Transverse colon (tissue), 4 donors: ENCODE measurements at regions not wholly inside any gene's neighbourhood (a gene's known extent, or its start where the extent isn't known, plus 50 kb on each side); places are given as distances from the start of the nearest gene placed in this dataset.
A peak's percentile ranks its signal among the peaks of the same experiment; 100 is the strongest.

ENCODE experiments used
- DNase-seq: peaks from one replicate; pipeline ENCODE4 v3.0.0-alpha.2; 2019
- H3K27ac ChIP-seq, 4 donors: fragments of 200-600 bp; sonication (generic); 2 replicates each; pipeline ENCODE4 v1.5.1; 2016 to 2018; ENCODE audit warnings: inconsistent platforms in 4 of 4
- H3K27me3 ChIP-seq: fragments of 200-600 bp; sonication (generic); 2 replicates; pipeline ENCODE4 v1.5.1; 2017; ENCODE audit warnings: inconsistent platforms
- H3K36me3 ChIP-seq, 4 donors: fragments of 200-600 bp; sonication (generic); 2 replicates each; pipeline ENCODE4 v1.5.1; 2017 to 2019; ENCODE audit warnings: inconsistent platforms in 4 of 4
- H3K4me1 ChIP-seq, 4 donors: fragments of 200-600 bp; sonication (generic); 2 replicates each; pipeline ENCODE4 v1.5.1; 2017 to 2020; ENCODE audit warnings: inconsistent platforms in 4 of 4
- H3K4me3 ChIP-seq, 4 donors: fragments of 200-600 bp; sonication (generic); 1 replicate in 1 of 4; 2 replicates in 3 of 4; pipeline versions ENCODE4 v1.5.1 to v1.6.1; 2017 to 2019; ENCODE audit warnings: inconsistent platforms in 4 of 4
- H3K9me3 ChIP-seq, 2 donors: fragments of 200-600 bp; sonication (generic); 2 replicates each; pipeline ENCODE4 v1.5.1; 2017 to 2019; ENCODE audit warnings: inconsistent platforms in 2 of 2
- CTCF ChIP-seq, 5 experiments: fragments of 200-600 bp in 3 of 5; fragments of 450-650 bp in 2 of 5; sonication (generic) in 3 of 5; IDR thresholded peaks; 1 replicate in 2 of 5; 2 replicates in 3 of 5; pipeline ENCODE4 v1.5.1; 2016 to 2017; ENCODE audit warnings: antibody characterized with exemption in 5 of 5, inconsistent platforms in 3 of 5, mild to moderate bottlenecking in 2 of 5, moderate library complexity in 1 of 5
- EP300 ChIP-seq: sonication (generic); formaldehyde crosslinking; IDR thresholded peaks from one replicate; pipeline ENCODE4 v1.6.1; 2017; ENCODE audit warnings: antibody characterized with exemption, low read depth
- POLR2A ChIP-seq: fragments of 450-650 bp; IDR thresholded peaks from one replicate; pipeline ENCODE4 v1.6.1; 2016; ENCODE audit warnings: antibody characterized with exemption, mild to moderate bottlenecking, moderate library complexity
- POLR2AphosphoS5 ChIP-seq, 3 donors: sonication (generic); formaldehyde crosslinking; IDR thresholded peaks; one replicate each; pipeline ENCODE4 v1.6.1; 2016; ENCODE audit warnings: antibody characterized with exemption in 3 of 3
- WGBS, 2 donors: methylation state at CpG; one replicate each; pipeline ENCODE4 v1.1.5; 2018; ENCODE audit warnings: low coverage in 1 of 2; 5-methylcytosine and 5-hydroxymethylcytosine counted together
- in situ Hi-C, 4 donors: fragments of 200-750 bp; cut with MboI; loops; one replicate each; pipeline versions ENCODE4 v1.15.0 to v1.15.1; 2017; ENCODE audit warnings: low sequenced_read_pairs in 3 of 4, low pct_ligation_motif_present in 1 of 4, low pct_unique_long_range_greater_than_20kb in 1 of 4
- intact Hi-C: fragments of 100-400 bp; cut with DNase I; formaldehyde crosslinking; loops from one replicate; pipeline ENCODE4 v1.15.1; 2023; ENCODE audit warnings: low total_unique reads

DNA sequence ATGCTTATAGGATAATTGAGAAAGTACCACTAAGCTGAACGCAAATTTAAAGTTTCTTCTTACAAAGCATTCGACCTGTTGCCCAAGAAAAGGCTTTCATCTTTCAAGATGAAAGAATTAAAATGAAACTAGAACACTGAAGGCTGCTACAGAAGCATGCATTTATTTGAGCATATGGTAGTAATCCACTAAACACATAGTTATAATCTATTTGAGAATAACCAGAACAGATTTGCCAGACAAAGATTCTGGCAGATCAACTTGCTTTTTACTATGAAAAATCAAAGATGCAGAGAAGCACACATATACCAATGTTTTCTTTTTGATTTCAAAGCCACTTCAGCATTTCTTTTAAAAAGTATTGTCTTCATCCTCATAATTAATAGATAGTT lies 412.2 kb downstream of the UTRN start:
- Histone ChIP-seq H3K36me3 (no peaks in the 10 kb centered on the region), H3K27ac (peak overlapping the region in 2 of 4 donors; percentile 4 to 43), H3K9me3 (peaks cover 0 to 4% of the 10 kb centered on the region in 2 donors), H3K27me3 (no peaks in the 10 kb centered on the region), H3K4me1 (peaks cover 3 to 28% (median 20%) of the 10 kb centered on the region in 4 donors), H3K4me3 (no peak overlapping the region)
- DNase-seq, result no peak
- in situ Hi-C loops (no loop called here), intact Hi-C loops (no loop called here)
- no peak for TF ChIP-seq EP300
- no peak for TF ChIP-seq POLR2A
- no peak for TF ChIP-seq CTCF (IDR thresholded peaks at IDR 0.05)
- TF ChIP-seq POLR2AphosphoS5 (IDR thresholded peaks at IDR 0.05), result no peak
- WGBS, 2 donors, result 32 to 41% methylated on average over 2 of the region's 2 CpGs

- no peak for TF ChIP-seq POLR2A
- TF ChIP-seq CTCF (IDR thresholded peaks at IDR 0.05), result no peak
- DNase-seq, result no peak
- H3K27me3 ChIP-seq, result no peaks in the 10 kb centered on the region
- peaks cover 3 to 28% (median 20%) of the 10 kb centered on the region in 4 donors for H3K4me1 ChIP-seq
- H3K36me3 ChIP-seq, result no peaks in the 10 kb centered on the region
- 46 to 55% methylated on average over 3 of the region's 3 CpGs for WGBS, 2 donors
- in situ Hi-C loops (no loop called here), intact Hi-C loops (no loop called here)
- H3K9me3 ChIP-seq, result peaks cover 0 to 1% of the 10 kb centered on the region in 2 donors
- peak overlapping the region in 1 of 4 donors; percentile 43 for H3K27ac ChIP-seq
- H3K4me3 ChIP-seq, result no peak overlapping the region
Measured at GRCh38 chr6:144697801-144698200, 412.7 kb downstream of the UTRN start.

DNA sequence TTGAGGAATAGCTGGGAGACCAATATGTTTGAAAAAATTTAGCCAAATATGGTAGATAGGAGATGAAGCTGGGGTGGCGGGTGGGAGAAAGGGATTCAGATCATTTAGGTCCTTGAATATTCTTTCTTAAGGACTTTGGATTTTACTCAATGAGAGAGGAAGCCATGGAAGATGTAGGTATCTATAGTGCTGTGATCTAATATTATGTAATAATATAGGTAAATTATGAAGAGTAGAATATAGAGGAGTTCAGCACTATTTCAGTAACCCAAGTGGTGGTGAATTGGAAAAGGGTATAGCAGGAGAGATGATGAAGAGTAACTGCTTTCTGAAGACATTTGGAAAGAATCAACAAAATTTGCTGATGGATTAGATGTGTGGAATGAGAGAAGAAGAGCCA lies 417.6 kb downstream of the UTRN start:
- WGBS, 2 donors, result 98 to 100% methylated on average over 1 of the region's 1 CpG
- no peak overlapping the region for H3K27ac ChIP-seq
- H3K36me3 ChIP-seq, result peaks cover 0 to 5% (median 0%) of the 10 kb centered on the region in 4 donors
- DNase-seq, result no peak
- intact Hi-C loops, result no loop called here
- H3K4me1 ChIP-seq, result peaks cover 0 to 5% (median 1%) of the 10 kb centered on the region in 4 donors
- in situ Hi-C loops, result no loop called here
- no peaks in the 10 kb centered on the region for H3K27me3 ChIP-seq
- TF ChIP-seq POLR2AphosphoS5 (IDR thresholded peaks at IDR 0.05) (no peak), POLR2A (no peak), EP300 (no peak), CTCF (IDR thresholded peaks at IDR 0.05) (no peak)
- H3K4me3 ChIP-seq, result no peak overlapping the region
- H3K9me3 ChIP-seq, result no peaks in the 10 kb centered on the region

GRCh38 chr6:144710207-144710606 lies 425.1 kb downstream of the UTRN start:
- no peak for DNase-seq
- TF ChIP-seq CTCF (IDR thresholded peaks at IDR 0.05), result no peak
- Histone ChIP-seq H3K4me1 (peaks cover 0 to 16% (median 3%) of the 10 kb centered on the region in 4 donors), H3K36me3 (peaks cover 0 to 5% (median 0%) of the 10 kb centered on the region in 4 donors), H3K4me3 (no peak overlapping the region), H3K9me3 (no peaks in the 10 kb centered on the region), H3K27ac (no peak overlapping the region), H3K27me3 (no peaks in the 10 kb centered on the region)
- 95 to 96% methylated on average over 2 to 3 of the region's 3 CpGs for WGBS, 2 donors
- in situ Hi-C loops, result no loop called here
- intact Hi-C loops, result no loop called here
